Esophagus muscularis mucosa (tissue), 3 donors: ENCODE measurements at regions not wholly inside any gene's neighbourhood (a gene's known extent, or its start where the extent isn't known, plus 50 kb on each side); places are given as distances from the start of the nearest gene placed in this dataset.

Source experiments
- POLR2A ChIP-seq: fragments of 450-650 bp; IDR thresholded peaks from one replicate; pipeline ENCODE4 v1.6.1; 2017; ENCODE audit warnings: antibody characterized with exemption, moderate library complexity, mild to moderate bottlenecking, low read depth
- POLR2AphosphoS5 ChIP-seq, 2 donors: sonication (generic); formaldehyde crosslinking; IDR thresholded peaks; one replicate each; pipeline ENCODE4 v1.6.1; 2017; ENCODE audit warnings: antibody characterized with exemption in 2 of 2
- TF ChIP-seq, protein P1 (sequence below), 3 experiments: fragments of 200-600 bp in 2 of 3; fragments of 450-650 bp in 1 of 3; sonication (generic) in 2 of 3; IDR thresholded peaks; one replicate each; pipeline ENCODE4 v1.5.1; 2017 to 2019; ENCODE audit warnings: antibody characterized with exemption in 3 of 3, mild to moderate bottlenecking in 2 of 3, moderate library complexity in 1 of 3

DNA sequence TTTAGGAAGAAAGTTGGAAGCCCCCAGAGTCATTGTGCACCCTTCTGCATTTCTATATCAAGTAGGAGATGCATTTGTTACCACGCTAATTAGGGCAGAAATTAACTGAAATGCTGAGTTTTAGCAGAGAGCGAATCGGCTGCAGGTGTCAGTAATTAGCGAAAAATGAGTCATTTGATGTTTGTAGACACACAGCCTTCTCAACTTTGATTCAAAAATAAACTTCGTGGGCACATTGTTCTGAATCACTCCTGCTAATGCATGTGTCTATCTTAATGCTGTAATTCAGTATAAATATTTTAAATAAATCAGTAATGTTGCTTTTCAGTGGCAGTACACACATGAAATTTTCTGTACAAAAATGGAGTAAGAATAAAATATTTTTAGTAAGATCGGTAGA lies 109.5 kb upstream of the CARD11 start:
- TF ChIP-seq, protein P1, sequence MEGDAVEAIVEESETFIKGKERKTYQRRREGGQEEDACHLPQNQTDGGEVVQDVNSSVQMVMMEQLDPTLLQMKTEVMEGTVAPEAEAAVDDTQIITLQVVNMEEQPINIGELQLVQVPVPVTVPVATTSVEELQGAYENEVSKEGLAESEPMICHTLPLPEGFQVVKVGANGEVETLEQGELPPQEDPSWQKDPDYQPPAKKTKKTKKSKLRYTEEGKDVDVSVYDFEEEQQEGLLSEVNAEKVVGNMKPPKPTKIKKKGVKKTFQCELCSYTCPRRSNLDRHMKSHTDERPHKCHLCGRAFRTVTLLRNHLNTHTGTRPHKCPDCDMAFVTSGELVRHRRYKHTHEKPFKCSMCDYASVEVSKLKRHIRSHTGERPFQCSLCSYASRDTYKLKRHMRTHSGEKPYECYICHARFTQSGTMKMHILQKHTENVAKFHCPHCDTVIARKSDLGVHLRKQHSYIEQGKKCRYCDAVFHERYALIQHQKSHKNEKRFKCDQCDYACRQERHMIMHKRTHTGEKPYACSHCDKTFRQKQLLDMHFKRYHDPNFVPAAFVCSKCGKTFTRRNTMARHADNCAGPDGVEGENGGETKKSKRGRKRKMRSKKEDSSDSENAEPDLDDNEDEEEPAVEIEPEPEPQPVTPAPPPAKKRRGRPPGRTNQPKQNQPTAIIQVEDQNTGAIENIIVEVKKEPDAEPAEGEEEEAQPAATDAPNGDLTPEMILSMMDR (IDR thresholded peaks at IDR 0.05), result no peak
- no peak for TF ChIP-seq POLR2A
- TF ChIP-seq POLR2AphosphoS5 (IDR thresholded peaks at IDR 0.05), result no peak
